ENCODE measurements at regions not wholly inside any gene's neighbourhood (a gene's known extent, or its start where the extent isn't known, plus 50 kb on each side); places are given as distances from the start of the nearest gene placed in this dataset.

GRCh38 chr18:24704946-24705630 is 244.7 kb downstream of the HRH4 start:
- no peak for TF ChIP-seq CTCF (IDR thresholded peaks at IDR 0.05; ENCODE audit: insufficient read depth, low read length, poor library complexity, severe bottlenecking)
- no peak for TF ChIP-seq EZH2phosphoT487 (conservative IDR thresholded peaks at IDR 0.05; ENCODE audit: low read length)
